ENCODE measurements at regions not wholly inside any gene's neighbourhood (a gene's known extent, or its start where the extent isn't known, plus 50 kb on each side); places are given as distances from the start of the nearest gene placed in this dataset.

DNA sequence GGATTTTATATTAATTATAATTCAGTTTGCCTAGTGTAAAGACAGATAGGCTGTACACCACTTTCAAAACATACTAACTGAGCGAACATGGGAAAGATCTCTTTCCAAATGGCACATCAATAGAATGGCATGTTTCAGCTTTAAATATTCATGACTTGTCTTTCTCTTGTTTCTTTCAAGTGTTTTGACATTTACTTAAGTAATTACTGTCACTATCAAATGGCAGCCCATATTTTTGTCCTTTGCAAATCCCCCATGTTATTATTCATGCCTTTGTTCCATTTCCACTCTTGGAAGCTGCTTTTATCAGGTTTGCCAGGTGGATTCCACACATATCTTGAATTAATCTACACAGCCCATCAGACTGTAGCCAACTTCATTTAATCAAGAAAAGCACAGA, 89.2 kb upstream of the GLRA2 start (continued):
- TF ChIP-seq, protein P1, sequence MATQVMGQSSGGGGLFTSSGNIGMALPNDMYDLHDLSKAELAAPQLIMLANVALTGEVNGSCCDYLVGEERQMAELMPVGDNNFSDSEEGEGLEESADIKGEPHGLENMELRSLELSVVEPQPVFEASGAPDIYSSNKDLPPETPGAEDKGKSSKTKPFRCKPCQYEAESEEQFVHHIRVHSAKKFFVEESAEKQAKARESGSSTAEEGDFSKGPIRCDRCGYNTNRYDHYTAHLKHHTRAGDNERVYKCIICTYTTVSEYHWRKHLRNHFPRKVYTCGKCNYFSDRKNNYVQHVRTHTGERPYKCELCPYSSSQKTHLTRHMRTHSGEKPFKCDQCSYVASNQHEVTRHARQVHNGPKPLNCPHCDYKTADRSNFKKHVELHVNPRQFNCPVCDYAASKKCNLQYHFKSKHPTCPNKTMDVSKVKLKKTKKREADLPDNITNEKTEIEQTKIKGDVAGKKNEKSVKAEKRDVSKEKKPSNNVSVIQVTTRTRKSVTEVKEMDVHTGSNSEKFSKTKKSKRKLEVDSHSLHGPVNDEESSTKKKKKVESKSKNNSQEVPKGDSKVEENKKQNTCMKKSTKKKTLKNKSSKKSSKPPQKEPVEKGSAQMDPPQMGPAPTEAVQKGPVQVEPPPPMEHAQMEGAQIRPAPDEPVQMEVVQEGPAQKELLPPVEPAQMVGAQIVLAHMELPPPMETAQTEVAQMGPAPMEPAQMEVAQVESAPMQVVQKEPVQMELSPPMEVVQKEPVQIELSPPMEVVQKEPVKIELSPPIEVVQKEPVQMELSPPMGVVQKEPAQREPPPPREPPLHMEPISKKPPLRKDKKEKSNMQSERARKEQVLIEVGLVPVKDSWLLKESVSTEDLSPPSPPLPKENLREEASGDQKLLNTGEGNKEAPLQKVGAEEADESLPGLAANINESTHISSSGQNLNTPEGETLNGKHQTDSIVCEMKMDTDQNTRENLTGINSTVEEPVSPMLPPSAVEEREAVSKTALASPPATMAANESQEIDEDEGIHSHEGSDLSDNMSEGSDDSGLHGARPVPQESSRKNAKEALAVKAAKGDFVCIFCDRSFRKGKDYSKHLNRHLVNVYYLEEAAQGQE (IDR thresholded peaks at IDR 0.05; ENCODE audit: unreplicated experiment): no peak

- Mint-ChIP-seq H3K9me3 (no peaks in the 10 kb centered on the region), H3K4me3 (no peak overlapping the region), H3K4me1 (no peaks in the 10 kb centered on the region), H3K36me3 (ENCODE audit: low read depth) (no peaks in the 10 kb centered on the region), H3K27ac (no peak overlapping the region), H3K27me3 (ENCODE audit: insufficient read depth, low read depth, poor library complexity) (no peaks in the 10 kb centered on the region)
- TF ChIP-seq ZNF331 (CRISPR knock-in tag; IDR thresholded peaks at IDR 0.05; ENCODE audit: low read depth): no peak
- Histone ChIP-seq H3K4me3 (no peak overlapping the region), H3K79me2 (replicated peaks; ENCODE audit: insufficient read depth) (no peaks in the 10 kb centered on the region), H2AFZ (no peak overlapping the region), H3K36me3 (ENCODE audit: insufficient read depth) (no peaks in the 10 kb centered on the region), H3K27ac (ENCODE audit: low read depth) (no peak overlapping the region), H3K4me1 (ENCODE audit: insufficient read depth) (no peaks in the 10 kb centered on the region), H3K27me3 (ENCODE audit: insufficient read depth) (no peaks in the 10 kb centered on the region), H4K20me1 (replicated peaks; ENCODE audit: insufficient read depth) (no peaks in the 10 kb centered on the region), H3F3A (replicated peaks; ENCODE audit: low read depth) (no peaks in the 10 kb centered on the region), H3K4me2 (no peak overlapping the region), H3K9me2 (ENCODE audit: insufficient read depth) (no peaks in the 10 kb centered on the region)
- DNase-seq (ENCODE audit: low spot score): no peak
- ATAC-seq: no peak
These were observed 101.7 kb upstream of the GLRA2 start for GRCh38 chrX:14427614-14428013.

DNA sequence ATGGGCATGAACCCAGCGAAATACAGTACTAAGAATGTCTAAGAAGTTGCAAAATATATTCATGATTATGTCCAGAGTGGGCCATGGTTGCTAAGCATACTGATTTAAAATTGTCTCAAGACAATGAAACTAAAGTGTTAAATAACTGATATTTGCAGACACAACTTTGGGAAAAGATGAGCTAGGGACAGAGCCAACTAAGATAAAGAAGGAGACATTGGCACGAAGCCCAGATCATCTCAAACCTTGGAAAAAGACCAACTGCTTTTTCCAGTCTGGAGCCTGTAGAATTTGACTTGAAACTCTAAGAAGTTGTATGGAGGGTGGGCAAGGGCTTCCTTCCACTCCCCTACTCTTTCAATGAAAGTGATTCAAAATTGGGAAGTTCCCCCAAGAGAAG, 108.5 kb upstream of the GLRA2 start:
- DNase-seq (ENCODE audit: low spot score): no peak
- TF ChIP-seq POLR2AphosphoS5 (IDR thresholded peaks at IDR 0.05; ENCODE audit: low read depth) (no peak), ZNF114 (CRISPR knock-in tag; IDR thresholded peaks at IDR 0.05) (no peak), ZNF331 (CRISPR knock-in tag; IDR thresholded peaks at IDR 0.05; ENCODE audit: low read depth) (no peak)
- TF ChIP-seq, protein P2, sequence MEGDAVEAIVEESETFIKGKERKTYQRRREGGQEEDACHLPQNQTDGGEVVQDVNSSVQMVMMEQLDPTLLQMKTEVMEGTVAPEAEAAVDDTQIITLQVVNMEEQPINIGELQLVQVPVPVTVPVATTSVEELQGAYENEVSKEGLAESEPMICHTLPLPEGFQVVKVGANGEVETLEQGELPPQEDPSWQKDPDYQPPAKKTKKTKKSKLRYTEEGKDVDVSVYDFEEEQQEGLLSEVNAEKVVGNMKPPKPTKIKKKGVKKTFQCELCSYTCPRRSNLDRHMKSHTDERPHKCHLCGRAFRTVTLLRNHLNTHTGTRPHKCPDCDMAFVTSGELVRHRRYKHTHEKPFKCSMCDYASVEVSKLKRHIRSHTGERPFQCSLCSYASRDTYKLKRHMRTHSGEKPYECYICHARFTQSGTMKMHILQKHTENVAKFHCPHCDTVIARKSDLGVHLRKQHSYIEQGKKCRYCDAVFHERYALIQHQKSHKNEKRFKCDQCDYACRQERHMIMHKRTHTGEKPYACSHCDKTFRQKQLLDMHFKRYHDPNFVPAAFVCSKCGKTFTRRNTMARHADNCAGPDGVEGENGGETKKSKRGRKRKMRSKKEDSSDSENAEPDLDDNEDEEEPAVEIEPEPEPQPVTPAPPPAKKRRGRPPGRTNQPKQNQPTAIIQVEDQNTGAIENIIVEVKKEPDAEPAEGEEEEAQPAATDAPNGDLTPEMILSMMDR (conservative IDR thresholded peaks at IDR 0.05; ENCODE audit: low read depth in 2 of 2): no peak
- no peaks in the 10 kb centered on the region for H3K36me3 ChIP-seq (ENCODE audit: insufficient read depth)
- H3F3A ChIP-seq (replicated peaks; ENCODE audit: low read depth): no peaks in the 10 kb centered on the region
- Mint-ChIP-seq H3K27ac (no peak overlapping the region), H3K9me3 (no peaks in the 10 kb centered on the region), H3K4me3 (no peak overlapping the region), H3K36me3 (ENCODE audit: low read depth) (no peaks in the 10 kb centered on the region), H3K4me1 (no peaks in the 10 kb centered on the region), H3K27me3 (ENCODE audit: insufficient read depth, low read depth, poor library complexity) (no peaks in the 10 kb centered on the region)
- no peaks in the 10 kb centered on the region for H3K79me2 ChIP-seq (replicated peaks; ENCODE audit: insufficient read depth)
- no peak for ATAC-seq
- no peaks in the 10 kb centered on the region for H3K4me1 ChIP-seq (ENCODE audit: insufficient read depth)
- H3K9me2 ChIP-seq (ENCODE audit: insufficient read depth): no peaks in the 10 kb centered on the region
- no peaks in the 10 kb centered on the region for H4K20me1 ChIP-seq (replicated peaks; ENCODE audit: insufficient read depth)
- H3K27me3 ChIP-seq (ENCODE audit: insufficient read depth): no peaks in the 10 kb centered on the region
- no peak overlapping the region for H2AFZ ChIP-seq
- no peak overlapping the region for H3K4me3 ChIP-seq
- no peak overlapping the region for H3K27ac ChIP-seq (ENCODE audit: low read depth)
- H3K4me2 ChIP-seq: no peak overlapping the region
